ENCODE measurements at regions not wholly inside any gene's neighbourhood (a gene's known extent, or its start where the extent isn't known, plus 50 kb on each side); places are given as distances from the start of the nearest gene placed in this dataset.

DNA sequence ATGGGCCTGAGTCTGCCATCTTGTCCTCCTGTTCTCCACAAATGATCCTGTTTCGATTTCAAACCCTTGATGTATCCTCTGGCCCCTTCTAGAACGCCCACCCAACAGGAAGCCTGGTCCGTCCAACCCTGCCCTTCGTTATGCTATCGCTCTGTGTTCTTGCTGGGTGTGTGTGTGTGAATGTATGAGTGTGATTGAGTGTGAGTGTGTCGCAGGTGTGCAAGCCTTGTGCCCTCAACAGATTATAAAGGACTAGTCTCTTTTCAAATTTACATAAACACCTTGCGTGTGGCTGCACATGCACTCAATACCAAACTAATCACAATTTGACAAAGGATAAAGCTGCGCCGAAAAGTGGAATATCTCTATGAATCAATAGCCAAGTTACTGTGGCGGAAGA is 149.5 kb upstream of the SALL3 start:
- H3K36me3 ChIP-seq (ENCODE audit: low read depth): no peaks in the 10 kb centered on the region
- no peak overlapping the region for H3K9ac ChIP-seq
- no peaks in the 10 kb centered on the region for H3K79me2 ChIP-seq (ENCODE audit: insufficient read depth)
- no peak overlapping the region for H3K4me3 ChIP-seq
- H3K9me2 ChIP-seq (ENCODE audit: insufficient read depth): no peaks in the 10 kb centered on the region
- no peaks in the 10 kb centered on the region for H3K27me3 ChIP-seq (replicated peaks; ENCODE audit: insufficient read depth)
- H3K4me2 ChIP-seq (ENCODE audit: unreplicated experiment): no peak overlapping the region
- no peak overlapping the region for H2AFZ ChIP-seq
- H3K4me1 ChIP-seq (ENCODE audit: insufficient read depth): no peaks in the 10 kb centered on the region
- TF ChIP-seq EZH2 (IDR thresholded peaks at IDR 0.05; ENCODE audit: insufficient read depth, poor library complexity, severe bottlenecking): no peak
- TF ChIP-seq EZH2phosphoT487 (IDR thresholded peaks at IDR 0.05; ENCODE audit: insufficient read depth, low read depth): no peak
- no peaks in the 10 kb centered on the region for H4K20me1 ChIP-seq (ENCODE audit: insufficient read depth)
- no peaks in the 10 kb centered on the region for H3K9me3 ChIP-seq (ENCODE audit: low read depth)
- no peak overlapping the region for H3K27ac ChIP-seq
- no peaks in the 10 kb centered on the region for H3F3A ChIP-seq (ENCODE audit: insufficient read depth)
- DNase-seq: no peak
- in situ Hi-C loops (cut with MboI): no loop called here
- 54 to 59% methylated on average over 10 of the region's 10 CpGs for WGBS, 2 experiments (ENCODE audit: low coverage in 1 of 2, low lambda C conversion rate in 2 of 2, missing lambda C conversion rate in 2 of 2)

DNA sequence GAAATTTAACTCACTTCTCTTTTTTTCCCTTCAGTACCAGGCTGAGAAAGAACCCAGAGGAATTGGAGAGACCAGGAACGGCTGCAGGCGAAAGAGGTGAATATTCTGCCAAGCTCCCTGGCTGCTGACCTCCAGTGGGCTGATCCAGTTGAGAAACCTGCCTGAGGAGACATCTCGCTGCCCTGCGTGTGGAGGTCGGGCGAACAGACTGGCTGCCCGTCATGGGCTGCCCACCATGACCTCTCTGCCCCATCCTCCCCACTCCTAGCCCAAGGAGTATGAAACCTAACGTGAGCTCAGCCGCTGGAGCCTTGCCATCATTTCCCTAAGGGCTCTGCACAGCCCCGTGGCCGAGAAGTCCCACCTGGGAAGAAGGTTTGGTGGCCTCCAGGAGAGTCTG is 148.8 kb upstream of the SALL3 start:
- in situ Hi-C loops (cut with MboI): no loop called here
- no peaks in the 10 kb centered on the region for H3K9me3 ChIP-seq (ENCODE audit: low read depth)
- 46 to 48% methylated on average over 11 of the region's 11 CpGs for WGBS, 2 experiments (ENCODE audit: low coverage in 1 of 2, low lambda C conversion rate in 2 of 2, missing lambda C conversion rate in 2 of 2)

DNA sequence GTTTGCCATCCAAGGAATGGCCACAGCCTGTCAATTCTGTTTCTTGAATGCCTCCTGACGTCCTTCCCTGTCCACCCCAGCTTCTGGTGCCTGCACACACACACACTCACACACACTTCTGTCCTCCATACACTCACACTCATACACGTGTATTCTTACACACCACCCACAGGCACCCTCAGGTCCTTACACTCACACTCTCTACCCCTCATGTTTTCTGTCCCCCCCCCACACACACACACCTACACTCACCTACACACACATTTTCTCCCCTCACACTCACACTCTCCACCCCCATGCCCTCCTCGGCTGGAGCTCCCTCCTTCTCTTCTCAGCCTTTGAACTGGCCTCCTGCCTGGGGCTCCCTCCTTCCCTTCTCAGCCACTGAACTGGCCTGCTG is 148.0 kb upstream of the SALL3 start:
- no peak overlapping the region for H3K27ac ChIP-seq
- H3K36me3 ChIP-seq (ENCODE audit: low read depth): no peaks in the 10 kb centered on the region
- H3K9me3 ChIP-seq (ENCODE audit: low read depth): no peaks in the 10 kb centered on the region
- no peak overlapping the region for H3K4me2 ChIP-seq (ENCODE audit: unreplicated experiment)
- H3K9ac ChIP-seq: no peak overlapping the region
- no peak for TF ChIP-seq EZH2 (IDR thresholded peaks at IDR 0.05; ENCODE audit: insufficient read depth, poor library complexity, severe bottlenecking)
- TF ChIP-seq EZH2phosphoT487 (IDR thresholded peaks at IDR 0.05; ENCODE audit: insufficient read depth, low read depth): no peak
- H3K4me3 ChIP-seq: no peak overlapping the region
- H2AFZ ChIP-seq: no peak overlapping the region
- no peaks in the 10 kb centered on the region for H4K20me1 ChIP-seq (ENCODE audit: insufficient read depth)
- no peak for DNase-seq
- H3K4me1 ChIP-seq (ENCODE audit: insufficient read depth): no peaks in the 10 kb centered on the region
- H3K9me2 ChIP-seq (ENCODE audit: insufficient read depth): no peaks in the 10 kb centered on the region
- WGBS, 2 experiments (ENCODE audit: low coverage in 1 of 2, low lambda C conversion rate in 2 of 2, missing lambda C conversion rate in 2 of 2): 0 to 2% methylated on average over 2 to 3 of the region's 3 CpGs
- no peaks in the 10 kb centered on the region for H3K27me3 ChIP-seq (replicated peaks; ENCODE audit: insufficient read depth)
- H3F3A ChIP-seq (ENCODE audit: insufficient read depth): no peaks in the 10 kb centered on the region
- in situ Hi-C loops (cut with MboI): no loop called here
- H3K79me2 ChIP-seq (ENCODE audit: insufficient read depth): no peaks in the 10 kb centered on the region

More for the DNA sequence above, 148.8 kb upstream of the SALL3 start:
- no peaks in the 10 kb centered on the region for H4K20me1 ChIP-seq (ENCODE audit: insufficient read depth)
- TF ChIP-seq EZH2phosphoT487 (IDR thresholded peaks at IDR 0.05; ENCODE audit: insufficient read depth, low read depth): no peak
- no peak for TF ChIP-seq EZH2 (IDR thresholded peaks at IDR 0.05; ENCODE audit: insufficient read depth, poor library complexity, severe bottlenecking)
- no peaks in the 10 kb centered on the region for H3K79me2 ChIP-seq (ENCODE audit: insufficient read depth)
- no peaks in the 10 kb centered on the region for H3K4me1 ChIP-seq (ENCODE audit: insufficient read depth)
- H3K27ac ChIP-seq: no peak overlapping the region
- no peaks in the 10 kb centered on the region for H3K36me3 ChIP-seq (ENCODE audit: low read depth)
- no peak overlapping the region for H3K4me3 ChIP-seq
- no peak for DNase-seq
- no peaks in the 10 kb centered on the region for H3F3A ChIP-seq (ENCODE audit: insufficient read depth)
- no peak overlapping the region for H2AFZ ChIP-seq
- no peaks in the 10 kb centered on the region for H3K9me2 ChIP-seq (ENCODE audit: insufficient read depth)
- no peak overlapping the region for H3K9ac ChIP-seq
- H3K27me3 ChIP-seq (replicated peaks; ENCODE audit: insufficient read depth): no peaks in the 10 kb centered on the region
- H3K4me2 ChIP-seq (ENCODE audit: unreplicated experiment): no peak overlapping the region

DNA sequence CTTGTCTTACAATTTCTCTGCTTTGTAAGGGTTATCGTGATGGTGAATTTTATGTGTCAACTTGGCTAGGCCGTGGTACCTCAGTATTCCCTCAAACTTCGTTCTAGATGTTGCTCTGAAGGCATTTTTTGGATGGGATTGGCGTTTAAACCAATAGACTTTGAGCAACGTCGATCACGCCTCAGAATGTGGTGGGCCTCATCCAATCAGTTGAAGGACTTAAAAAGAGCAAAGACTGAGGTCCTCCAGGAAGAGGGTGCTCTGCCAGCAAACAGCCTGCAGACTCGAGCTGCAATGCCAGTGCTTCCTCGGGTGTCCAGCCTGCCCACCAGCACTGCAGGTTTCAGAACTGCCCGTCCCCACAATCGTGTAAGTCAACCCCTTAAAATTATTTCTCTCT is 145.8 kb upstream of the SALL3 start:
- no peak for TF ChIP-seq EZH2phosphoT487 (IDR thresholded peaks at IDR 0.05; ENCODE audit: insufficient read depth, low read depth)
- TF ChIP-seq EZH2 (IDR thresholded peaks at IDR 0.05; ENCODE audit: insufficient read depth, poor library complexity, severe bottlenecking): no peak
- Histone ChIP-seq H3K9me2 (ENCODE audit: insufficient read depth) (no peaks in the 10 kb centered on the region), H3K36me3 (ENCODE audit: low read depth) (no peaks in the 10 kb centered on the region), H3K4me3 (no peak overlapping the region), H2AFZ (no peak overlapping the region), H3K9ac (no peak overlapping the region), H3K4me1 (ENCODE audit: insufficient read depth) (no peaks in the 10 kb centered on the region), H4K20me1 (ENCODE audit: insufficient read depth) (no peaks in the 10 kb centered on the region), H3K4me2 (ENCODE audit: unreplicated experiment) (no peak overlapping the region), H3K27me3 (replicated peaks; ENCODE audit: insufficient read depth) (no peaks in the 10 kb centered on the region), H3K9me3 (ENCODE audit: low read depth) (no peaks in the 10 kb centered on the region), H3K79me2 (ENCODE audit: insufficient read depth) (no peaks in the 10 kb centered on the region), H3K27ac (no peak overlapping the region), H3F3A (ENCODE audit: insufficient read depth) (no peaks in the 10 kb centered on the region)
- DNase-seq: no peak
- in situ Hi-C loops (cut with MboI): no loop called here
- WGBS, 2 experiments (ENCODE audit: low coverage in 1 of 2, low lambda C conversion rate in 2 of 2, missing lambda C conversion rate in 2 of 2): 25 to 30% methylated on average over 11 of the region's 11 CpGs

DNA sequence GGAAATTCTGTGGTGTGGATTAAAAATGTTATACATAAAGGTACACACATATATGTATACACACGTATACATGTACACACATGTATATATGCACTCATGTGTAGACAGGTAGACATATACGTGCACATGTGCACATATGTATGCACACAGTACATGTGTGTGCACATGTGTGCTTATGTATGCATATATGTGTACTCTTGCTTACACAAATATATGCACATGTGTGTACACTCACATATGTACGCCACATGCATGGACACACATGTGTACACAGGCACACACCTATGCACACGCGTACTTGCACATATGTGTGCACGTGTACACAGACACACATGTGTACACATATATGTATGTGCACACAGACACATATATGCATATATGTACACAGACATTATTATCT is 142.8 kb upstream of the SALL3 start:
- no peaks in the 10 kb centered on the region for H3K9me3 ChIP-seq (ENCODE audit: low read depth)
- no peaks in the 10 kb centered on the region for H3K36me3 ChIP-seq (ENCODE audit: low read depth)
- H3K9ac ChIP-seq: no peak overlapping the region
- H3K9me2 ChIP-seq (ENCODE audit: insufficient read depth): no peaks in the 10 kb centered on the region
- H3F3A ChIP-seq (ENCODE audit: insufficient read depth): no peaks in the 10 kb centered on the region
- 50 to 53% methylated on average over 6 of the region's 6 CpGs for WGBS, 2 experiments (ENCODE audit: low coverage in 1 of 2, low lambda C conversion rate in 2 of 2, missing lambda C conversion rate in 2 of 2)
- H3K27ac ChIP-seq: no peak overlapping the region
- no peak overlapping the region for H2AFZ ChIP-seq
- no peaks in the 10 kb centered on the region for H3K27me3 ChIP-seq (replicated peaks; ENCODE audit: insufficient read depth)
- H4K20me1 ChIP-seq (ENCODE audit: insufficient read depth): no peaks in the 10 kb centered on the region
- in situ Hi-C loops (cut with MboI): no loop called here
- no peak for TF ChIP-seq EZH2 (IDR thresholded peaks at IDR 0.05; ENCODE audit: insufficient read depth, poor library complexity, severe bottlenecking)
- no peak for TF ChIP-seq EZH2phosphoT487 (IDR thresholded peaks at IDR 0.05; ENCODE audit: insufficient read depth, low read depth)
- no peaks in the 10 kb centered on the region for H3K79me2 ChIP-seq (ENCODE audit: insufficient read depth)
- H3K4me3 ChIP-seq: no peak overlapping the region
- H3K4me1 ChIP-seq (ENCODE audit: insufficient read depth): no peaks in the 10 kb centered on the region
- no peak for DNase-seq
- H3K4me2 ChIP-seq (ENCODE audit: unreplicated experiment): no peak overlapping the region
